ENCODE measurements at regions not wholly inside any gene's neighbourhood (a gene's known extent, or its start where the extent isn't known, plus 50 kb on each side); places are given as distances from the start of the nearest gene placed in this dataset.
"Not testable (repeated sequence)": the region's sequence is repeated elsewhere in the genome, so short reads cannot be mapped to it uniquely, and the experiment has no call there.

- DNase-seq: no peak
These were observed 275.5 kb upstream of the BOD1L1 start for GRCh38 chr4:13903061-13903460.

DNA sequence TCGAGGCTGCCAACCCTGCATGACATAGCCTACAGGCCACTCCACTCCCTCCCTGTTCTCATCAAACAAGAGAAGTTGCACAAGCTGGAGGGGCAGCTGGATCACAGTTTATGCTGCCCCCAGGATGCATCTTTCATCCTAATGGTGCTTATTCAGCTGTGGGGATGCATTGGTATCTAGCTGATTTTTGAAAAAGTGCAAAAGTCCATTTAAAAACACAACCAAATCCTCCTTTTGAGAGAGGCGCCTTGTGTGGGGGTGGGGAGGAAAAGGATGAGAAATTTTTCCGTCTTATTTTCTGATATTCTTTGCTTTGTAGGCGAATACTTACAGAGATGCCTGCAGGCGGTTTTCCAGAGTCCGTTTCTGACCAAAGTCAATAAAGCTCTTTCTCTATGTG lies 276.4 kb upstream of the BOD1L1 start:
- DNase-seq: no peak

- peak; percentile 90 for DNase-seq
These were observed 278.0 kb upstream of the BOD1L1 start for GRCh38 chr4:13905543-13905942.

DNA sequence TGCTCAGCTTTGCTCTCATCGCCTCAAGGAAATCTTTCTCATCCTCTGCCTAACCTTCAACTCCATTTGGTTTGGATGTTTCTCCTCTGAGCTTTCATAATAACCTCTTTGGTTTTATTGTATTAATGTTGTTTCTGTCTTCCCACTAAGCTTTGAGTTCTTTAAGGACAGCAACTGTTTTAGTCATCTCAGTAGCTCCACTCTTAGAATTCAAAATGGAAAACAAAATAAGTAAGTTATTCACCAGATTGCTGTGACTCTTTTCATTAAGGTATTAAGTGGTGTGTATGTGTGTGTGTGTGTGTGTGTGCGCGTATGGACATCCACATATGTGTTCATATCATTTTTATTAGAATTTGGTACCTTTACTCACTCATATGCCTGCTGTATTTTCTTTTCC lies 279.2 kb upstream of the BOD1L1 start:
- DNase-seq: no peak

DNA sequence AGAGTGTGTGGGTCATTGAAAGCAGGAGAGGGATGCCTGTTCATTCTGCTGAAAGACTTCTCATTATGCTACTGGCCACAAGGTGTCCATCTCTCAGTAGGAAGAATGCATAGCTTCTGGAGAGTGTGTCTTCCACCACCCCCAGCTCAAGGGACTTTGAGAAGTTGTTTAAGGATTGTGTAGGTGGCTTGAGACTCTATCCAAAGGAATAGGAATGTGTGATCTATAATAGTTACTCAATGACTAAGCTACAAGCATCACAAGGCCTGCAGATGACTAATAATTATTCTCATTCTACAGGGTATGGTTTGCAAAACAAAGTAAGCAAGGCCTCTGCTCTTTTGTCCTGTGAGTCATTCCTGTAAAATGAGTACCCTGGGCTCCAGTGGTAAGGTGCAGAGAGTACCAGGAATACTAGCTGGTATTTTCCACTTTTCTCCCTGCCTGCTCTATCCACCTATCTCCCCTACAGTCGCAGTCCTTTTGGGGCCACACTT lies 279.8 kb upstream of the BOD1L1 start:
- DNase-seq: peak; percentile 99

GRCh38 chr4:13908455-13908854 lies 280.9 kb upstream of the BOD1L1 start:
- DNase-seq: no peak

GRCh38 chr4:13910556-13910955 lies 283.0 kb upstream of the BOD1L1 start:
- no peak for DNase-seq

GRCh38 chr4:13911256-13911655 lies 283.7 kb upstream of the BOD1L1 start:
- no peak for DNase-seq

DNA sequence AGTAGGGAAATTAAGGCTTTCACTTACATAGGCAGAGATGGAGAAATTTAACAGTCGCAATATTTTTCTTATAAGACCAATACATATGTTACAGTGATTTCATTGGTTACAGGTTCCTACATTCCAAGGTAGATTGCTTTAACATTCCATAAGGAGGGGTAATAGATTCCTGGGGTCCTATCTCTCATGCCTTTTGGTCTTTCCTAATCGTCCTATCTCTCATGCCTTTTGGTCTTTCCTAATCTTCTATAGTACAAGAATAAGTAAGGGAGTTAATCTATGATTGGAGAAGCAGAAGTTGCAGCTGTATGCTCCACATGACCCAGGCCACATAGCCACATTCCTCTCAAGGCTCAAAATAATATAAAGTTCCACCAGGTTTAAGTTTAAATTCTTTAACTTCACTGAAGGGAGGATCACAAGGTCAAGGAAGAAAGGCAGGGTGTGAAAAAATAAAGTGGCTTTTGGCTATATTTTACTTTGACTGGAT lies 285.0 kb upstream of the BOD1L1 start:
- peak; percentile 50 for DNase-seq

- DNase-seq: peak; percentile 57
These were observed 285.4 kb upstream of the BOD1L1 start for GRCh38 chr4:13912966-13913365.

DNA sequence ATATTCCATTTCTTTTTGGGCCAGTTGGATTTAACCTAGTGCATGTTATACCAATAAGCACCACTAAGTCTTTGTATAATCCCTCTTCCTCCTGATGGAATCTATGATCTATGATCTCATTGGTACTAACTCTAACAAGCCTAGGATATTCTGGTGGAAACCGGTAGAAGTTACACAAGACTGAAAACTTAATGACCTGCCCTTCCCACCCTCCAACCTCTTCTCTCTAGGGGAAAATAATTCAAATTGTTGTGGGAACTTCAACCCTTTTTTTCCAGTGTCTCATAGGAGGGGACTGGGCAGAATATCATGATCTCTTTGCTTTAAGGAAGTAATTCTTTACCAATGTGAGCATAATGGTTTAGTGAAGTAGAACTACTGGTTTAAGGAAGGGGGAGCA lies 289.5 kb upstream of the BOD1L1 start:
- peak; percentile 94 for DNase-seq

DNA sequence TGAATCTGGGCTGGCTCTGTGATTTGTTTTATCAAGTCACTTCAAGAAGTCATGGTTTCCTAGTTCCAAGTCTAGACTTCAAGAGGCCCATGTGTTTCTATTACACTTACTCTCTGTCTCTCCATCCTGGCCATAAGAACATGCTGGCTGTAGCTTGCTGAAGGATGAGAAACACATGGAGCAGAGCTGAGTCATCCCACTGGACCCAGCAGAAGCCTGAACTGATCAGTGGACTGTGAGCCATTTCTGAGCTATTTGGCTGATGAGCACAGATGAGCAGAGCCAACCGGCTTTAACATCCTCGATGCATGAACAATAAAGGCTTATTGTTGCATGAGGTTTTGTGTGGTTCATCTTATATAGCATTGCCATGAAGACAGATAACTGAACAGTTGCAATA lies 290.6 kb upstream of the BOD1L1 start:
- DNase-seq: peak; percentile 100

GRCh38 chr4:13918991-13919441 lies 291.5 kb upstream of the BOD1L1 start:
- DNase-seq: peak; percentile 97

- peak; percentile 52 for DNase-seq
These were observed 292.8 kb upstream of the BOD1L1 start for GRCh38 chr4:13920111-13920875.

DNA sequence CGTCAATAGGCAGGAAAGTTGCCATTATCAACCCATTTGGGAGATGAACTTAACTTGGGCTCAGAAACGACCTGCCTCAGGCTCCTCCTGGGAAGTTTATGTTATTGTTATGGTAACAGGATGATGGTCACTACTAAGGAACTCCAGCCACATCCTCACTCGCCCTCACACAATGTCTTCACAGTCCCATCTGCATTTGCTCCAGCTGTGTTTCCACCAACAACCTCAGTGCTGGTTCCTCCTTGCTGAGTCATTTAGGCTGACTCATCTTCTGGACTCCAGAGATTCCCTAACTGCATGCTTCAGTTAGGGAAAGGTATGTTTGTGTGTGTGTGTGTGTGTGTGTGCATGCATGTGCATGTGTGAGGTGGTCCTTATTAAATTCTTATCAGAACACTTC lies 293.4 kb upstream of the BOD1L1 start:
- DNase-seq: peak; percentile 100

DNA sequence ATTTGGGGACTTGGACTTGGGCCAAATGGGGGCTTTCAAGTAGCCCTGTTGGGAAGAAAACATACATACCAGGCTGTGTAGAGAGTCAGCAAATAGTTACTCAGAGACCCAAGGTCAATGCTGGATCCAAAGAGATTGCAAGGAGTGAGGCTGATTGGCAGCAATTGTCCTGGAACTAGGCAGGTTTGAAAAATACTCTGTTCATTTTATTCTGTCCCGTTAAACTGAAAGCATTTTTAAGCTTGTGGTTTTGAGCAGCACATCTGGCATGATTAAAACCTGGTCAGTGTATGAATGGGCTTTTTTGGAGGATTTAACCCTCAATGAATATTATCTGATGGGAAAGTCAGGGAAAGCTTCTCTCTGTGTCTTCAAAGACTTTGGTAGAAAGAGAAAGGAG lies 294.3 kb upstream of the BOD1L1 start:
- DNase-seq: peak; percentile 55

GRCh38 chr4:13922459-13922858 lies 294.9 kb upstream of the BOD1L1 start:
- DNase-seq: no peak

- DNase-seq: no peak
These were observed 295.5 kb upstream of the BOD1L1 start for GRCh38 chr4:13922873-13923645.

- DNase-seq: not testable (repeated sequence)
These were observed 297.4 kb upstream of the BOD1L1 start for GRCh38 chr4:13924900-13925299.

GRCh38 chr4:13928214-13928613 lies 300.7 kb upstream of the BOD1L1 start:
- no peak for DNase-seq

DNA sequence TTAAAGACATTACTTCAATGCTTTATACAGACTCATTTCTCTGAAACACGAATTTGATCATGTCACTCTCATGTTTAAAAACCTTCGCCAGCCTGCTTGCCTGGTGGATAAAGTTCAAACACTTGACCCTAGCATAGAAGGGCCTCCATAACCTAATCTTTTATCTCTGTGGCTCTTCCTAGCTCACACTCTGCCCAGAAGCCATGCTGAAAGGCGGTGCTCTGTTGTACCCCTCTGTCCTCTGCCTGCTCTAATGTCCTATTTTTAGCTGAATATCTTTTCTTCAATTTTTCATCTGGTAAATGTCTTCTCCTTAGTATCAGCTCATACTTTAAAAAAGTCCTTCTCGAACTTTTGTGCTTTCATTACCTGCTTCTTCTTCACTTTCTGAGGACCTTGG lies 302.6 kb upstream of the BOD1L1 start:
- no peak for DNase-seq

DNA sequence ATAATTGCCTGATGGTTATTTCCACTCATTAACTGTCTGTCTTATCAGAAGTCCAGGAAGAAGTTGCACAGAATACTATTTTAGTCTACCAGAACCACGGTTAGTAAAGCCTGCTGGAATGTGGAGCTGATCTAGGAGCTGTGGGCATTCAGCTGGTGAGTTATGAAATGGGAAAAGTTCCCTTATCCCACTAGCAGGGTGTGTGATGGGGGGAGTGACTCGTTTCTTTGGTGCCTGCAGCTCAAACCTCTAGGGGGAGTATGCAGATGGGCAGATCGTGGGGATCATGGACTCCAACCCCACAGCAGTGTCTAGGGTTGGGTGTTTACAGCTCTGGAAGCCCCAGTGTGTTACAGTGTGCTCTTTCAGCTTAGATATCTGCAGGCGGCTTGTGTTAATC lies 305.7 kb upstream of the BOD1L1 start:
- DNase-seq: peak; percentile 61

- DNase-seq: no peak
These were observed 310.8 kb upstream of the BOD1L1 start for GRCh38 chr4:13938299-13938698.

- DNase-seq: no peak
These were observed 313.4 kb upstream of the BOD1L1 start for GRCh38 chr4:13940921-13941320.
